Right atrium auricular region (tissue), 2 donors: ENCODE measurements at regions not wholly inside any gene's neighbourhood (a gene's known extent, or its start where the extent isn't known, plus 50 kb on each side); places are given as distances from the start of the nearest gene placed in this dataset.

Experiments used
- DNase-seq: peaks from one replicate; pipeline ENCODE4 v3.0.0-alpha.2; 2019; ENCODE audit warnings: low spot score
- H3K27ac ChIP-seq, 2 donors: fragments of 200-600 bp; sonication (generic); 1 replicate in 1 of 2; 2 replicates in 1 of 2; pipeline ENCODE4 v1.5.1; 2016 to 2019
- H3K27me3 ChIP-seq, 2 donors: fragments of 200-600 bp; sonication (generic); one replicate each; pipeline versions ENCODE4 v1.5.1 to v1.6.0; 2017 to 2019
- H3K36me3 ChIP-seq: fragments of 200-600 bp; sonication (generic); one replicate; pipeline ENCODE4 v1.5.1; 2016
- H3K4me1 ChIP-seq, 2 donors: fragments of 200-600 bp; sonication (generic); one replicate each; pipeline versions ENCODE4 v1.5.1 to v1.6.0; 2017 to 2019
- H3K4me3 ChIP-seq, 2 donors: fragments of 200-600 bp; sonication (generic); 1 replicate in 1 of 2; 2 replicates in 1 of 2; pipeline ENCODE4 v1.5.1; 2017 to 2019; ENCODE audit warnings: mild to moderate bottlenecking in 1 of 2, moderate library complexity in 1 of 2
- H3K9me3 ChIP-seq, 2 donors: fragments of 200-600 bp; sonication (generic); one replicate each; pipeline ENCODE4 v1.5.1; 2019
- CTCF ChIP-seq, 2 donors: fragments of 200-600 bp; sonication (generic); IDR thresholded peaks; one replicate each; pipeline ENCODE4 v1.5.1; 2019; ENCODE audit warnings: antibody characterized with exemption in 2 of 2

DNA sequence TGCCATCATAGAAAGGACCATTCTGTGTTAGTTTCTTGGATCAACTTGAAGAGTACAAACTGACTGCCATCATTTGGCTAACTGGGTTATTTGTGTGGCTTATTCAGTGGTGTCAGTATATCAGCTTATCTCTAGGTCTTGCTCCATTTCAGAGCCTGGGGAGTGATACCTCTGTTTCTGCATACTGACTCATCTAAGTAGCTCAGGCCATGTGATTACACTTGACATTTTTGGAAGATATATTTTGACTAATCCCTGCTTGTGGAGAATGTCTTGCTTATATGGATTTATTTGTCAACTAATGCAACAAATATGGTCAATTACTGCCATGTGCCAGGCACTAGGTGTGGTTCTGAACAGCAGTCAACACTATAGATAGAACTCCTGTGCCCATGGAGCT, 311.7 kb downstream of the YTHDC2 start:
- Histone ChIP-seq H3K27ac (no peak overlapping the region), H3K27me3 (no peaks in the 10 kb centered on the region), H3K4me1 (no peaks in the 10 kb centered on the region), H3K9me3 (no peaks in the 10 kb centered on the region), H3K4me3 (no peak overlapping the region), H3K36me3 (no peaks in the 10 kb centered on the region)
- no peak for TF ChIP-seq CTCF (IDR thresholded peaks at IDR 0.05)
- DNase-seq = no peak

DNA sequence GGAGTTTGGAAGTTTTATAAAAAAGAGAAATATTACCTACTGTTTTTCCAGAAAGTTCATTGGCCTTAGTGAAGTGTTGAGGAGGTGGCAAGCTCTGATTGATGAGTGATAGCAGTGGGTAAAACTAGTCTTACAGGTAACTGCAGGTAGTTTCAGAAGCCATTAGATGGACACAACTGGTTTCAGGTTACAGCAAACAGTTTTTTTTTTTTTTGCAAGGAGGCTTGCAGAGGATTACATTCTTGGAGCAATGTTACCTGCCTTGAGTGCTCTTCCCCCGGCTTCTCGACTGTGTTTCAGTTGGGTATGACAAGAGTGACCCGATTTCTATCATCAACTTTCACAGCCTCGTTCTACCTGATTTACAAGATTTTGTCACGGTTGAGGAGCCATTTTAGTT, 333.4 kb downstream of the YTHDC2 start:
- Histone ChIP-seq H3K4me3 (no peak overlapping the region), H3K27ac (no peak overlapping the region), H3K4me1 (no peaks in the 10 kb centered on the region), H3K36me3 (no peaks in the 10 kb centered on the region), H3K9me3 (no peaks in the 10 kb centered on the region), H3K27me3 (no peaks in the 10 kb centered on the region)
- TF ChIP-seq CTCF (IDR thresholded peaks at IDR 0.05) = no peak
- DNase-seq = no peak

DNA sequence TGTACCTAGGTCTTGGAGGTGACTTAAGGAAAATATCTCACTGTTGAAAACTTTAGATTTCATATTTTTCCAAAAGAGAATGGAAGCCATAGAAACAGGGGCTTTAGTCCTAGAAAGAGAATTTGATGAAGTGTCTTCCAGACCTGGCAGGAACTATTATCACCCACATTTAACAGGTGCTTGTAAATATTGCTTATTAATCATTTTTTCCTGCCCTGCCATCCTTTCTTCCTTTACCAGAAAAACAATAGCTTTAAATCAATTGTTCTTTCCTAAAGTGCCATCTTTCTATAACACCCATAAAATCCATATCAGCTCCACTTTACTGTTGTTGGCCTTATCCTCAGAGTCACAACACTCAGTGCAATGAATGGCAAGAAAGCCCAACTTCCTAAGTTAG, 350.9 kb downstream of the YTHDC2 start:
- DNase-seq = no peak
- H3K4me1 ChIP-seq = no peaks in the 10 kb centered on the region
- TF ChIP-seq CTCF (IDR thresholded peaks at IDR 0.05) = no peak
- no peaks in the 10 kb centered on the region for H3K36me3 ChIP-seq
- peaks cover 0 to 3% of the 10 kb centered on the region in 2 donors for H3K9me3 ChIP-seq
- H3K4me3 ChIP-seq = no peak overlapping the region
- no peaks in the 10 kb centered on the region for H3K27me3 ChIP-seq
- H3K27ac ChIP-seq = no peak overlapping the region

DNA sequence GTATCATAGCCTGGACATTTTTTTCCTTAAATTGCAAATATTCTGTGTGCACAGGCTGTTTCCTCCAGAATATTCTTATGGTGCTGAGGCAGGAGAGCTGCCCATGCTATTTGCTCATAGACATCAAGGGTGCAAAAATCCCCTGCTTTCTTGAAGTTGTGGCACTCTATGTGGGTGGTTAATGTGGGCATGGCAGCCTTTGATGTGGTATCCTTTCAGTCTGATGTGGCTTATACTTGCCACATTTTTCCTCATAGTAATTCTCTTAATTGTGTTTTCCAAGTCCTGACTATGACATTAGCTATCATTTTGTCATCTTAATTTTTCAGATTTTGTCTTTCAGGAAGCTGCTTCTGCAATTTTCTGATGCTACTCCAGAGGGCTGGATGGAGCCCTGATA, 353.3 kb downstream of the YTHDC2 start:
- no peak overlapping the region for H3K27ac ChIP-seq
- no peak overlapping the region for H3K4me3 ChIP-seq
- no peaks in the 10 kb centered on the region for H3K27me3 ChIP-seq
- no peak for TF ChIP-seq CTCF (IDR thresholded peaks at IDR 0.05)
- H3K9me3 ChIP-seq = no peaks in the 10 kb centered on the region
- H3K36me3 ChIP-seq = no peaks in the 10 kb centered on the region
- no peaks in the 10 kb centered on the region for H3K4me1 ChIP-seq
- no peak for DNase-seq

GRCh38 chr5:113869611-113870010, 356.1 kb downstream of the YTHDC2 start:
- Histone ChIP-seq H3K4me1 (no peaks in the 10 kb centered on the region), H3K27ac (no peak overlapping the region), H3K27me3 (no peaks in the 10 kb centered on the region), H3K9me3 (no peaks in the 10 kb centered on the region), H3K4me3 (no peak overlapping the region), H3K36me3 (no peaks in the 10 kb centered on the region)
- no peak for TF ChIP-seq CTCF (IDR thresholded peaks at IDR 0.05)
- no peak for DNase-seq

DNA sequence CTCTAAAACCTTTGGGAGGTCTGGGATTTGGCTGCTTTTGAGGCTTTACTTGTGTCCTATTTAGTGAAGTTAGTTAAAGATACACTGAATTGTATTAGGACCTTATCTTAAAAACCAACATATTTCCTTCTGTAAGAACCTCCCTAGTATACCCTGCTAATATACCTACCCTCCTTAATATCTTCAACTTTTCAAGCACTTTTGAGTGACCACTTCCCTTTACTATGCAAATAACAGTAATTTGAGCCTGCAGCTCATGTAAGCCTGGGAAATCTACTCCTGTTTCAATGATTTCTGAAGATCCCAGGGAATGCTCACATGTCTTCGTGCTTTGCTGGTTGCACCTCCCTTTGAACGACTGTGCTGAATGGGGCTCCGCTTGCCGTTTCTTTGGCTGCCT, 358.5 kb downstream of the YTHDC2 start:
- no peaks in the 10 kb centered on the region for H3K27me3 ChIP-seq
- H3K9me3 ChIP-seq = no peaks in the 10 kb centered on the region
- H3K4me1 ChIP-seq = no peaks in the 10 kb centered on the region
- H3K4me3 ChIP-seq = no peak overlapping the region
- no peak for TF ChIP-seq CTCF (IDR thresholded peaks at IDR 0.05)
- no peak for DNase-seq
- H3K27ac ChIP-seq = no peak overlapping the region
- no peaks in the 10 kb centered on the region for H3K36me3 ChIP-seq
